GM12864 (cell line): ENCODE measurements at regions not wholly inside any gene's neighbourhood (a gene's known extent, or its start where the extent isn't known, plus 50 kb on each side); places are given as distances from the start of the nearest gene placed in this dataset.
A peak's percentile ranks its signal among the peaks of the same experiment; 100 is the strongest.

Experiments used
- DNase-seq: peaks from one replicate; pipeline ENCODE4 v3.0.0-alpha.2; 2011; ENCODE audit warnings: low read depth
- H3K4me3 ChIP-seq: 2 replicates; pipeline ENCODE4 v1.5.1; 2011; ENCODE audit warnings: mild to moderate bottlenecking, low read depth, low read length, control low read depth
- CTCF ChIP-seq: IDR thresholded peaks from 2 replicates; pipeline ENCODE4 v1.5.1; 2011; ENCODE audit warnings: low read depth, mild to moderate bottlenecking, moderate library complexity, low read length, control low read depth, inconsistent platforms; ENCODE audit errors: missing control alignments

- TF ChIP-seq CTCF = no peak
- no peak for DNase-seq
Observed at GRCh38 chr11:8810540-8811301, 100.3 kb upstream of the AKIP1 start.

GRCh38 chr11:8811571-8811970 lies 99.4 kb upstream of the AKIP1 start:
- no peak for DNase-seq
- H3K4me3 ChIP-seq = no peak overlapping the region

More at GRCh38 chr11:8810540-8811301, 100.3 kb upstream of the AKIP1 start:
- H3K4me3 ChIP-seq = no peak overlapping the region

GRCh38 chr11:8812438-8812837 lies 98.6 kb upstream of the AKIP1 start:
- no peak overlapping the region for H3K4me3 ChIP-seq
- no peak for DNase-seq
- no peak for TF ChIP-seq CTCF

More at GRCh38 chr11:8811571-8811970, 99.4 kb upstream of the AKIP1 start:
- TF ChIP-seq CTCF = no peak

- no peak overlapping the region for H3K4me3 ChIP-seq
- peak; percentile 90 for TF ChIP-seq CTCF
- peak; percentile 55 for DNase-seq
Observed at GRCh38 chr11:8813658-8814057, 97.3 kb upstream of the AKIP1 start.

GRCh38 chr11:8814209-8814922 lies 96.6 kb upstream of the AKIP1 start:
- no peak for TF ChIP-seq CTCF
- no peak overlapping the region for H3K4me3 ChIP-seq
- DNase-seq = no peak

- H3K4me3 ChIP-seq = no peak overlapping the region
- no peak for TF ChIP-seq CTCF
- DNase-seq = no peak
Observed at GRCh38 chr11:8814923-8815240, 96.1 kb upstream of the AKIP1 start.

- no peak overlapping the region for H3K4me3 ChIP-seq
- no peak for TF ChIP-seq CTCF
Observed at GRCh38 chr11:8818421-8818820, 92.6 kb upstream of the AKIP1 start.

More at GRCh38 chr11:8818421-8818820, 92.6 kb upstream of the AKIP1 start:
- no peak for DNase-seq
